ENCODE measurements at regions not wholly inside any gene's neighbourhood (a gene's known extent, or its start where the extent isn't known, plus 50 kb on each side); places are given as distances from the start of the nearest gene placed in this dataset.
"Not testable (repeated sequence)": the region's sequence is repeated elsewhere in the genome, so short reads cannot be mapped to it uniquely, and the experiment has no call there.

GRCh38 chr14:53714495-53715192 lies 242.0 kb downstream of the BMP4 start:
- H3K4me3 Mint-ChIP-seq = no peak overlapping the region
- intact Hi-C loops (cut with micrococcal nuclease) = no loop called here
- no peaks in the 10 kb centered on the region for H3K4me1 ChIP-seq (ENCODE audit: control insufficient read depth in 2 of 2, insufficient read depth in 2 of 2, low read length in 2 of 2)
- ATAC-seq (ENCODE audit: low read depth) (no peak), DNase-seq (no peak)
- H3K36me3 ChIP-seq (replicated peaks in 1 of 2; ENCODE audit: control extremely low read depth in 1 of 2, control insufficient read depth in 1 of 2, extremely low read depth in 1 of 2, insufficient read depth in 2 of 2, low read length in 1 of 2) = no peaks in the 10 kb centered on the region
- H3K4me1 Mint-ChIP-seq = no peaks in the 10 kb centered on the region
- H3K4me3 ChIP-seq (ENCODE audit: control extremely low read depth in 1 of 5, extremely low read depth in 1 of 5, insufficient read depth in 1 of 5, low read depth in 2 of 5, low read length in 4 of 5) = no peak overlapping the region
- no peaks in the 10 kb centered on the region for H3K79me2 ChIP-seq (ENCODE audit: control insufficient read depth, insufficient read depth, low read length)
- H3K27me3 ChIP-seq (replicated peaks in 1 of 4; ENCODE audit: control extremely low read depth in 1 of 4, control insufficient read depth in 3 of 4, insufficient read depth in 4 of 4, low read length in 3 of 4) = no peaks in the 10 kb centered on the region
- no peaks in the 10 kb centered on the region for H3K9me3 ChIP-seq (ENCODE audit: control extremely low read depth in 1 of 3, control insufficient read depth in 2 of 3, insufficient read depth in 1 of 3, low read length in 2 of 3)
- POLR2A ChIA-PET = no interaction called here
- WGBS (ENCODE audit: insufficient coverage) = no CpG with 5 or more reads among the region's 5 CpGs
- TF ChIP-seq CTCF (IDR thresholded peaks at IDR 0.05) = no peak
- TF ChIP-seq EZH2 (IDR thresholded peaks at IDR 0.05; ENCODE audit: borderline replicate concordance, insufficient read depth, low read depth, low read length, poor library complexity, severe bottlenecking) = no peak
- H2AFZ ChIP-seq (ENCODE audit: insufficient read depth, low read depth, low read length, poor library complexity, severe bottlenecking) = no peak overlapping the region
- H3K27me3 Mint-ChIP-seq = peaks cover 3% of the 10 kb centered on the region
- no peak overlapping the region for H3K4me2 ChIP-seq (replicated peaks; ENCODE audit: low read depth, low read length, poor library complexity, severe bottlenecking)
- no peak overlapping the region for H3K27ac Mint-ChIP-seq
- peaks cover 2% of the 10 kb centered on the region for H3K9me3 Mint-ChIP-seq (ENCODE audit: insufficient read depth)
- no peaks in the 10 kb centered on the region for H4K20me1 ChIP-seq (ENCODE audit: control insufficient read depth, insufficient read depth, low read length, poor library complexity, severe bottlenecking)
- CTCF ChIA-PET = interaction anchor here (0.5 kb wide), 1 partner anchor 434 kb away, joined by 3 read pairs; no protein-coding TSS in a partner anchor
- no peak overlapping the region for H3K27ac ChIP-seq (ENCODE audit: low read length in 2 of 2)
- no peak overlapping the region for H3K9ac ChIP-seq (ENCODE audit: low read length)

DNA sequence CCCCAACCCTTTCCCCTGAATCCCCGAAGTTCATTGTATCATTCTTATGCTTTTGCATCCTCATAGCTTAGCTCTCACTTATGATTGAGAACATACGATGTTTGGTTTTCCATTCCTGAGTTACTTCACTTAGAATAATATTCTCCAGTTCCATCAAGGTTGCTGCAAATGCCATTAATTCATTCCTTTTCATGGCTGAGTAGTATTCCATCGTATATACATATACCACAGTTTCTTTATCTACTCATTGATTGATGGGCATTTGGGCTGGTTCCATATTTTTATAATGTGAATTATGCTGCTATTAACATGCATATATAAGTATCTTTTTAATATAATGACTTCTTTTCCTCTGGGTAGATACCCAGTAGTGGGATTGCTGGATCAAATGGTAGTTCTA lies 243.7 kb downstream of the BMP4 start:
- H2AFZ ChIP-seq (ENCODE audit: insufficient read depth, low read depth, low read length, poor library complexity, severe bottlenecking); intact Hi-C loops (cut with micrococcal nuclease); H3K4me1 Mint-ChIP-seq; H3K4me2 ChIP-seq (replicated peaks; ENCODE audit: low read depth, low read length, poor library complexity, severe bottlenecking); H3K4me1 ChIP-seq (ENCODE audit: control insufficient read depth in 2 of 2, insufficient read depth in 2 of 2, low read length in 2 of 2); H3K27me3 Mint-ChIP-seq; H4K20me1 ChIP-seq (ENCODE audit: control insufficient read depth, insufficient read depth, low read length, poor library complexity, severe bottlenecking); H3K79me2 ChIP-seq (ENCODE audit: control insufficient read depth, insufficient read depth, low read length); H3K9me3 Mint-ChIP-seq (ENCODE audit: insufficient read depth); CTCF ChIA-PET; H3K27ac Mint-ChIP-seq; H3K36me3 ChIP-seq (replicated peaks in 1 of 2; ENCODE audit: control extremely low read depth in 1 of 2, control insufficient read depth in 1 of 2, extremely low read depth in 1 of 2, insufficient read depth in 2 of 2, low read length in 1 of 2); H3K4me3 ChIP-seq (ENCODE audit: control extremely low read depth in 1 of 5, extremely low read depth in 1 of 5, insufficient read depth in 1 of 5, low read depth in 2 of 5, low read length in 4 of 5); H3K9me3 ChIP-seq (ENCODE audit: control extremely low read depth in 1 of 3, control insufficient read depth in 2 of 3, insufficient read depth in 1 of 3, low read length in 2 of 3); H3K27me3 ChIP-seq (replicated peaks in 1 of 4; ENCODE audit: control extremely low read depth in 1 of 4, control insufficient read depth in 3 of 4, insufficient read depth in 4 of 4, low read length in 3 of 4); ATAC-seq (ENCODE audit: low read depth); POLR2A ChIA-PET; H3K27ac ChIP-seq (ENCODE audit: low read length in 2 of 2); H3K4me3 Mint-ChIP-seq; H3K9ac ChIP-seq (ENCODE audit: low read length); DNase-seq: not testable (repeated sequence)
- WGBS (ENCODE audit: insufficient coverage) = 100% methylated on average over 2 of the region's 3 CpGs

Measured in B cell (primary cell).